Panc1 (cell line): ENCODE measurements at regions not wholly inside any gene's neighbourhood (a gene's known extent, or its start where the extent isn't known, plus 50 kb on each side); places are given as distances from the start of the nearest gene placed in this dataset.
A peak's percentile ranks its signal among the peaks of the same experiment; 100 is the strongest.

Experiments used
- ATAC-seq: fragments of 200-7000 bp; cut with Tn5 transposase; 2 replicates; pipeline ENCODE4 v1.9.1; 2020; ENCODE audit warnings: mild to moderate bottlenecking, moderate library complexity
- BruUV-seq: library from RNA; stranded (reverse); fragments of 400-500 nt; replicated peaks from 2 replicates; lab custom pipeline; 2021; lab: Mats Ljungman, UMichigan
- CTCF ChIA-PET: fragments of 300-600 bp; sonication (Branson Sonifier 250); formaldehyde crosslinking; loops from one replicate; lab custom pipeline; 2022; ENCODE audit warnings: antibody characterized with exemption; lab: Charles Lee
- POLR2A ChIA-PET: fragments of 300-600 bp; sonication (Branson Sonifier 250); formaldehyde crosslinking; loops from one replicate; lab custom pipeline; 2022; ENCODE audit warnings: antibody characterized with exemption; lab: Charles Lee
- DNase-seq: peaks from one replicate; pipeline ENCODE4 v3.0.0-alpha.2; 2010; ENCODE audit warnings: low read depth, low spot score
- H3K27ac ChIP-seq: 2 replicates; pipeline ENCODE4 v1.5.1; 2011; ENCODE audit warnings: mild to moderate bottlenecking, low read length, inconsistent platforms
- H3K27me3 ChIP-seq: fragments of 200-500 bp; sonication (Bioruptor generic); 2 replicates; pipeline ENCODE4 v1.6.0; 2014; ENCODE audit warnings: low read length, inconsistent platforms; ENCODE audit not compliant: control insufficient read depth, insufficient read depth
- H3K36me3 ChIP-seq: fragments of 200-500 bp; sonication (Bioruptor generic); 2 replicates; pipeline ENCODE4 v1.5.1; 2014; ENCODE audit warnings: inconsistent platforms, mild to moderate bottlenecking, low read length, moderate library complexity; ENCODE audit not compliant: control insufficient read depth, insufficient read depth
- H3K4me1 ChIP-seq: 2 replicates; pipeline ENCODE4 v1.5.1; 2011; ENCODE audit warnings: inconsistent platforms, mild to moderate bottlenecking, low read length, moderate library complexity; ENCODE audit not compliant: control insufficient read depth, insufficient read depth
- H3K4me3 ChIP-seq, 2 experiments: 2 replicates each; pipeline ENCODE4 v1.5.1; 2011 to 2012; ENCODE audit warnings: low read depth in 2 of 2, low read length in 2 of 2, mild to moderate bottlenecking in 2 of 2, inconsistent platforms in 1 of 2, moderate library complexity in 1 of 2
- H3K9me3 ChIP-seq: fragments of 200-500 bp; sonication (Bioruptor generic); 2 replicates; pipeline ENCODE4 v1.5.1; 2014; ENCODE audit warnings: low read depth, mild to moderate bottlenecking, inconsistent platforms, low read length, moderate library complexity; ENCODE audit not compliant: control insufficient read depth, insufficient read depth
- CTCF ChIP-seq: fragments of 450-650 bp; IDR thresholded peaks from 2 replicates; pipeline ENCODE4 v1.5.1; 2017; ENCODE audit warnings: mild to moderate bottlenecking
- POLR2AphosphoS5 ChIP-seq: IDR thresholded peaks from 2 replicates; pipeline ENCODE4 v1.6.1; 2012; ENCODE audit warnings: mild to moderate bottlenecking, low read depth, low read length, moderate library complexity
- REST ChIP-seq, 2 experiments: IDR thresholded peaks; 2 replicates each; pipeline ENCODE4 v1.6.1; 2011 to 2012; ENCODE audit warnings: low read depth in 2 of 2, control low read depth in 1 of 2, low read length in 1 of 2, mild to moderate bottlenecking in 1 of 2, moderate library complexity in 1 of 2; ENCODE audit not compliant: insufficient read depth in 1 of 2
- SIN3A ChIP-seq: IDR thresholded peaks from 2 replicates; pipeline ENCODE4 v1.6.1; 2012; ENCODE audit warnings: low read depth, mild to moderate bottlenecking, low read length, moderate library complexity, borderline replicate concordance; ENCODE audit not compliant: insufficient read depth
- TCF7L2 ChIP-seq: IDR thresholded peaks from 2 replicates; pipeline ENCODE4 v1.6.1; 2011; ENCODE audit warnings: mild to moderate bottlenecking, low read depth, low read length, inconsistent platforms
- in situ Hi-C: cut with HindIII; loops from 2 replicates; pipeline ENCODE4 v1.10.0; 2016; ENCODE audit warnings: low sequenced_read_pairs, low pct_unique_long_range_greater_than_20kb
- intact Hi-C: fragments of 100-400 bp; cut with micrococcal nuclease; formaldehyde crosslinking; loops from one replicate; pipeline ENCODE4 v1.10.0; 2022; ENCODE audit not compliant: unreplicated experiment

GRCh38 chr3:157786618-157787017 is 283.4 kb upstream of the VEPH1 start:
- POLR2A ChIA-PET: no interaction called here
- TF ChIP-seq POLR2AphosphoS5: no peak
- no peak for TF ChIP-seq REST (IDR thresholded peaks at IDR 0.05; ENCODE audit: insufficient read depth in 1 of 2, low read depth in 2 of 2, low read length in 1 of 2)
- TF ChIP-seq CTCF: no peak
- TF ChIP-seq SIN3A: no peak
- no peak for TF ChIP-seq TCF7L2
- H3K4me3 ChIP-seq: no peak overlapping the region
- no TSS peak for BruUV-seq
- no peaks in the 10 kb centered on the region for H3K36me3 ChIP-seq
- in situ Hi-C loops (no loop called here), intact Hi-C loops (no loop called here)
- ATAC-seq: peak; percentile 51; the same call in 1 of the 2 replicates
- no peak for DNase-seq
- CTCF ChIA-PET: no interaction called here
- H3K9me3 ChIP-seq: no peaks in the 10 kb centered on the region
- no peaks in the 10 kb centered on the region for H3K27me3 ChIP-seq
- peak overlapping the region; percentile 14; the same call in 1 of the 2 replicates for H3K27ac ChIP-seq
- peaks cover 17% of the 10 kb centered on the region for H3K4me1 ChIP-seq

DNA sequence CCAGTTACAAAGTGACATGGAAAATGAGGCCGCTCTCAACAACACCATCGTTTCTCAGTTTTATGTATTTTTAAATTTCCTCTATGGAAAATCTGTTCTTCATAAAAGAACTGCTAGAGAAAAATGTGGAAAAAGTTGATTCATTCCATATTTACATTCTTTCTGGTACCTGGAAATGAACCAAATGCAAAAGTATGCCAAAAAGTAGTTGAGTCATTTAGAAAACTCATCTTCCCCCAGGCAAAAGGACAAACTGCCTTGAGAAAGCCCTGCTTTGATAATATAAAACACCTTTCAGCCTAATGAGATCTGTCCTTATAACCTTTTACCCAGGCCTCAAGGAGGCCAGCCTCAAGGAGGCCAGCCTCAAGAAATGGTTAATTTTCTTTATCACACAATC is 283.0 kb upstream of the VEPH1 start:
- BruUV-seq: no TSS peak
- DNase-seq (peak; percentile 46), ATAC-seq (peak; percentile 35)
- ChIA-PET CTCF (no interaction called here), POLR2A (no interaction called here)
- no peaks in the 10 kb centered on the region for H3K27me3 ChIP-seq
- intact Hi-C loops (no loop called here), in situ Hi-C loops (no loop called here)
- H3K4me1 ChIP-seq: peaks cover 17% of the 10 kb centered on the region
- H3K36me3 ChIP-seq: no peaks in the 10 kb centered on the region
- no peak overlapping the region for H3K4me3 ChIP-seq
- TF ChIP-seq TCF7L2 (no peak), SIN3A (no peak), CTCF (no peak), REST (IDR thresholded peaks at IDR 0.05; ENCODE audit: insufficient read depth in 1 of 2, low read depth in 2 of 2, low read length in 1 of 2) (no peak), POLR2AphosphoS5 (no peak)
- no peaks in the 10 kb centered on the region for H3K9me3 ChIP-seq
- 0 out of 2 replicates have a peak overlapping the region, but pooled peaks have one; percentile 14 for H3K27ac ChIP-seq
